ENCODE measurements at regions not wholly inside any gene's neighbourhood (a gene's known extent, or its start where the extent isn't known, plus 50 kb on each side); places are given as distances from the start of the nearest gene placed in this dataset.
A peak's percentile ranks its signal among the peaks of the same experiment; 100 is the strongest.

- BruUV-seq (replicated peaks) = no TSS peak
- POLR2A ChIA-PET = interaction anchor here (0.6 kb wide), 1 partner anchor 13 kb away, joined by 10 read pairs; no protein-coding TSS in a partner anchor
- no peak overlapping the region for H3K4me3 ChIP-seq (ENCODE audit: low read depth in 2 of 2, low read length in 2 of 2)
- DNase-seq (ENCODE audit: low read depth, low spot score) (no peak), ATAC-seq (no peak)
- no peak overlapping the region for H3K27ac ChIP-seq (ENCODE audit: low read length)
- H3K4me1 ChIP-seq (ENCODE audit: control insufficient read depth, insufficient read depth, low read length) = peaks cover 8% of the 10 kb centered on the region; the same call in 1 of the 2 replicates
- in situ Hi-C loops (cut with HindIII; ENCODE audit: low pct_unique_long_range_greater_than_20kb, low sequenced_read_pairs) = no loop called here
- H3K36me3 ChIP-seq (ENCODE audit: control insufficient read depth, insufficient read depth, low read length) = no peaks in the 10 kb centered on the region
- intact Hi-C loops (cut with micrococcal nuclease; ENCODE audit: unreplicated experiment) = no loop called here
- peaks cover 51% of the 10 kb centered on the region for H3K27me3 ChIP-seq (ENCODE audit: control insufficient read depth, insufficient read depth, low read length)
- no peaks in the 10 kb centered on the region for H3K9me3 ChIP-seq (ENCODE audit: control insufficient read depth, insufficient read depth, low read depth, low read length)
- CTCF ChIA-PET = no interaction called here
- TF ChIP-seq CTCF (IDR thresholded peaks at IDR 0.05) (no peak), POLR2AphosphoS5 (IDR thresholded peaks at IDR 0.05; ENCODE audit: low read depth, low read length) (no peak), SIN3A (IDR thresholded peaks at IDR 0.05; ENCODE audit: borderline replicate concordance, insufficient read depth, low read depth, low read length) (no peak), REST (IDR thresholded peaks at IDR 0.05; ENCODE audit: insufficient read depth in 1 of 2, low read depth in 2 of 2, low read length in 1 of 2) (no peak), TCF7L2 (IDR thresholded peaks at IDR 0.05; ENCODE audit: low read depth, low read length) (no peak)
Observed at GRCh38 chr3:184489268-184489841, 72.2 kb upstream of the EPHB3 start.

GRCh38 chr3:184491011-184491576 lies 70.5 kb upstream of the EPHB3 start:
- peaks cover 8% of the 10 kb centered on the region; the same call in 1 of the 2 replicates for H3K4me1 ChIP-seq (ENCODE audit: control insufficient read depth, insufficient read depth, low read length)
- no peaks in the 10 kb centered on the region for H3K9me3 ChIP-seq (ENCODE audit: control insufficient read depth, insufficient read depth, low read depth, low read length)
- CTCF ChIA-PET = interaction anchor here (1.1 kb wide), 1 partner anchor 23 kb away, joined by 3 read pairs; no protein-coding TSS in a partner anchor
- TF ChIP-seq SIN3A (IDR thresholded peaks at IDR 0.05; ENCODE audit: borderline replicate concordance, insufficient read depth, low read depth, low read length) = no peak
- no peak for TF ChIP-seq POLR2AphosphoS5 (IDR thresholded peaks at IDR 0.05; ENCODE audit: low read depth, low read length)
- TF ChIP-seq REST (IDR thresholded peaks at IDR 0.05; ENCODE audit: insufficient read depth in 1 of 2, low read depth in 2 of 2, low read length in 1 of 2) = no peak
- TF ChIP-seq TCF7L2 (IDR thresholded peaks at IDR 0.05; ENCODE audit: low read depth, low read length) = no peak
- no peak; the same call in 1 of the 2 replicates for TF ChIP-seq CTCF (IDR thresholded peaks at IDR 0.05)
- intact Hi-C loops (cut with micrococcal nuclease; ENCODE audit: unreplicated experiment) (no loop called here), in situ Hi-C loops (cut with HindIII; ENCODE audit: low pct_unique_long_range_greater_than_20kb, low sequenced_read_pairs) (no loop called here)
- peaks cover 40% of the 10 kb centered on the region for H3K27me3 ChIP-seq (ENCODE audit: control insufficient read depth, insufficient read depth, low read length)
- H3K4me3 ChIP-seq (ENCODE audit: low read depth in 2 of 2, low read length in 2 of 2) = peak overlapping the region; percentile 4; a peak in 2 of 4 replicates
- no peaks in the 10 kb centered on the region for H3K36me3 ChIP-seq (ENCODE audit: control insufficient read depth, insufficient read depth, low read length)
- no TSS peak for BruUV-seq (replicated peaks)
- POLR2A ChIA-PET = no interaction called here
- H3K27ac ChIP-seq (ENCODE audit: low read length) = no peak overlapping the region
- ATAC-seq = peak; percentile 74
- no peak for DNase-seq (ENCODE audit: low read depth, low spot score)
